GM18520 (cell line): ENCODE measurements at regions not wholly inside any gene's neighbourhood (a gene's known extent, or its start where the extent isn't known, plus 50 kb on each side); places are given as distances from the start of the nearest gene placed in this dataset.
"Not testable (repeated sequence)": the region's sequence is repeated elsewhere in the genome, so short reads cannot be mapped to it uniquely, and the experiment has no call there.

Source experiments
- ATAC-seq: cut with Tn5 transposase; IDR thresholded peaks from one replicate; pipeline ENCODE4 v1.9.1; 2021; ENCODE audit not compliant: unreplicated experiment

DNA sequence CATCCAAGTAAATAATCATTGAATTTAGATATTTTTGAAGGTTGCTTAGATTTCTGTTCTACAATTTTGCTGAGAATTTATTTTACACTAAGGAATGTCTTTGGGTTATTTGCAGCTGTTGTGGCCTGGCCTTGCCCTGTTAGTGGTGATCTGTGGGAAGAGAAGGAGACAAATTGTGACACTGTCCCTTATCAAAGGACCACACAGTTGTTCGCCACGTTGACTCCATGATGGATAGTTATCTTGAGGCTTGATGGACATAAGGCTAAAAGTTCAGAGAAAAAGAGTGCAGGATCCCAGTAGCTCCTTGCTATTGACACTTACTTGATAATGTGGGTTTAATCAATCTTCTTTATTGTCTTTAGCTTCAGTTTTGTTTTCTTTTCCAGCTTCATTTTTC, 186.6 kb upstream of the MEF2C start:
- ATAC-seq: no peak

DNA sequence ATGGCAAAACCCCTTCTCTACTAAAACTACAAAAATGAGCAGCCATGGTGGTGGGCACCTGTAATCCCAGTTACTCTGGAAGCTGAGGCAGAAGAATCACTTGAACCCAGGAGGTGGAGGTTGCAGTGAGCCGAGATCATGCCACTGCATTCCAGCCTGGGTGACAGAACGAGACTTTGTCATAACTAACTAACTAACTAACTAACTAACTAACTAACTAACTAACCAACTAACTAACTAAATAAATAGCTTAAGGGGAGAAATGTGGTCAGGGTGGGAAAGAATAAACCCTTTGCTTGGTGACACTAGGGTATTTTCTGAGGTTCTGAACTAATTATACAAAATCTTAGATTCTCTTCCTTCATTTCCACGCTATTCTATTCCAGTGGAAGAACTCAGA, 184.4 kb upstream of the MEF2C start:
- ATAC-seq: no peak

DNA sequence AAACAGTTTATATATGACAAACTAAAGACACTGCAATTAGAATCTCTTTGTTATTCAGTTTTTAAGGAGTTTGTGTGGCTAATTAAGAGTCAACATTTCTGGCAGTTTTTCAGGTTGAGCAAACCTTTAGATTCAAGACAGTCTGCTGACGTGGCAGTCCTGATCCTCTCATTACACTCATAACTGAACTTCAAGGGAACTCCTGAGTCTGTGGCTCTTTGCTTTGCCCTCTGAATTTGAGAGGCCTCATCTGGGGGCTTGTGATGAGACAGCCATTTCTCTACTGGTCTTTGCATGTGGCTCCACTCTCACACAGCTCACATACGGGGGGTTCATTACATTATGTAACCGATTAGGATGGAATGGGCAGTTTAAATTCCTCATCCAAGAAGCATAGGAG, 182.9 kb upstream of the MEF2C start:
- peak; percentile 54 for ATAC-seq

DNA sequence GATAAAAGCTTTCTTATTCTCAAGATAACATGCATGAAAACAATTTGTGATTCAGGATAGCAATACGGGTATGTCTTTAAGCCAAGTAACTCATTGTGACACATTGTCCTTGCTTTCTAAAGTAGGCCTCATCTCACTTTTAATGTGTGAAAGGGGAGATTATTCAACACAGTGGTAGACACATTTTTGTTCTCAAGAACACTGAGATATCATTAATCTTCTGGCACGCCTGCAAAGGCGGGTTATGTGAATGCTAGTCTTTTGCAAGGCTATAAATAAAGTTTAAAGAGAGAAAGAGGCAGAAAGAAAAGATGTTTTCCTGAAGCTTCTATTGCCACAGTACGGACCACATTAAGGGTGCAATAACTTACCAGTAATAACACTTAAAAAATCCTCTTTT, 181.8 kb upstream of the MEF2C start:
- no peak for ATAC-seq

DNA sequence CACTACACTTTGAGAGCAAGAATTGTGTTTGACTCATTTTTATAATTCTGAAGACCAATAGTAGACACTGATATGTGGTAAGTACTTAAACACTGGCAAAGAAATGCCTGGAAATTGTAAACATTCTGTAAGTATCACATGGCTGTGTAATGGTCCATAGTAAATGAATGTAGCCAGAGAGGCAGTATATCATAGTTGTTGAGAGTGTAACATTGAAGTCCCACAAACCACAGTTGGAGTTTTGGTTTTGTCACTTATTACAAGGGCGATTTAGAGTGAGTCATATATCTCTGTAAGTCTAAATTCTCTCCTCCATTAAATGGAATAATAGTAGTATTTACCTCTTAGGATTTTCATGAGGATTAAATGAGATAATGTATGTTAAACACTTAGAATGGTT, 181.1 kb upstream of the MEF2C start:
- ATAC-seq: peak; percentile 72

DNA sequence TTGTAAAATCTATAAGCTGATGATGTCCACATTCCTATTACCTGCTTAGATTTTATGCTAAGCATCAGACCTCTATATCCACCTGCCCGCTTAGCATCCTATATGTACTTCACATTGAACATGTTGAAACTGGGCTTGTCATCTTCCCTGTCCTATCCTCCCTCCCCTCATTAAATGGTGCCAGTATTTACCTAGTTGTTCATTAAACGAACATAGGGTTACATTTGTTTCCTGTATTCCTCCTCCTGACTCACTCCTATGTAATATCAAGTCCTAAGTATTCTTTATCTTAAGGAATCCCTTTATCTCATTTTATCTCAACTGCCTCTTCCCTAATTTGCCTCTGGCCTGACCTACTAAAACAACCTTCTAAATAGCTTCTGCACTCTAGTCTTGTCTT, 177.8 kb upstream of the MEF2C start:
- no peak for ATAC-seq

DNA sequence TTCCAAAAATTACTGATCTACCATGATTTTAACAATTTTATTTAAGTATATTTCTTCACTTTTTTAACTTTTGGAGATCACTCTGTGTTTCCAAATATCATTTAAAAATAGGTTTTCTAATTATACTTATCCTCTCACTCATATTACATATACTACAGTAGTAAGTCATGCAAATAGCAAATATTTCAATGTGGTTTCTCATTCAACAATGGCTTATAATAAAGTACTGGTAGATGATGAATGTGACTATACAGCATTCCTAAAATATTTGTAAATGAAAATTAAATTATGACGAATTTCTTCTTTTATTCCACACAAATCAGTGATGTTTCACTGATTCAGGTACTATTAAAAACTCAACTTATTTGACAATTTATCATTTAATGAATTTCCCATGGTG, 176.3 kb upstream of the MEF2C start:
- ATAC-seq: no peak

DNA sequence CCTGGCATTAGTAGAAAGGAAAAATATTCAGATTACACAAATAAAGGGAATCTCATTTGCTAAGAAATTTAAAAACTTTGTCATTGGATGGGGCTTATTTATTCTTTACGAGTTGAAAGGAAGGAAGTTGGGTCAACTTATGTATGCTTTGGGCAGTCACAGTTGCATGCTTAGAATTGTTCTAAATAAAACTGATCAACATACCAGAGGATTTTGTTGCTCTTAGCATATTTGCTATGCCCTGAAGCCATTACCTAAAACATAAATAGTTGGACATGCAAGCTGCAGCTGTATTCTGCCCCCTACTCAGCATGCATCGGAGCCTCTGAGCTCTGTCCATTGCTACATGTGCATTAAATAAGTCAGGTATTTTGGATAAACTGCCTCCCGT, 172.7 kb upstream of the MEF2C start:
- ATAC-seq: no peak

DNA sequence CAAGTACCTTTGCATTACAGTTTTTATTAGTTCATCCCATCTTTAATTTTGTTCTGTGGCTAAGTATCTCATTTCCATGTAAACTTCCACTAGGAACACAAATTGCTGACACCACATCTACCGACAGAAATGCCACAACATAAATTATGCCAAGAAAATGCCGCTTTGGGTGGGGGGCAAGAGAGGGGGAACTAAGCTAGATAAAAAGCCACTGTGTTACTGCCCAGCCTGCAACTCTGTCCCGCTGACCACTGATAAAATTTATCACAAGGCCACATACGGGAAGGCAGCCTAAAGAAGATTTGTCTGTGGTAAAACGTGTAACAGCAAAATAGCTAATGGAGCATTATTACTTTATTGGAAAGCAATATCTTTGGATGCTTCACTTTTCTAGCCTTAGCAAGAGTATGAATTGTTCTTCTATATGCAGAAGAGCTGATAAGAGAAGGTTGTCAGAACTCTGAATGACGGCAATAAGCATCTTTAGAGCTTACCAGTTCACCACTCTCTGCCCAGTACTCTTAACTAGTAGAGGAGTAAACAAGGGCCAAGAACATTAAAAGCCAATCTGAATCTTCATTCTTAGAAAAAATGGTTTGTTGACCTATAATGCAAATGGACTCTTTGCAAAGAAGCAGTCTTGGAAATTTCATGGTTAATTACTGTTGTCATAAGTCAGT, 172.2 kb upstream of the MEF2C start:
- ATAC-seq: no peak

DNA sequence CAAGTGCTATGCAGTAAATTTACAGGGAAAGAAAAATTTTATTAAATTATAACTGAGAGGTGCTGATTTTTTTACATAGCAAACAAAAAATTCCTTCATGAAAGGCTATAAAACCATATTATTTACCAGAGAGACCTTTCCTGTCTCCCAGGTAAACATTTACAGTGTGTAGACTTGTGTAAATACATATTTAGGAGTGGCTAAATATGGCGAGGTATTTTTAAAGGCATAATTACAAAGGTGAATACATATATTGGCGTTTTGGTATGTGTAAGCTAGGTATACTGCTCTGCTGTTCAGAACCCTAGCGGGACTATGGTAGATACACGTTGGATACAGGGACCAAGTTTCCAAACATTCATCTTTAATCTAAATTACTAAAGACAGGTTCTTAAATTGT, 170.6 kb upstream of the MEF2C start:
- ATAC-seq: no peak

DNA sequence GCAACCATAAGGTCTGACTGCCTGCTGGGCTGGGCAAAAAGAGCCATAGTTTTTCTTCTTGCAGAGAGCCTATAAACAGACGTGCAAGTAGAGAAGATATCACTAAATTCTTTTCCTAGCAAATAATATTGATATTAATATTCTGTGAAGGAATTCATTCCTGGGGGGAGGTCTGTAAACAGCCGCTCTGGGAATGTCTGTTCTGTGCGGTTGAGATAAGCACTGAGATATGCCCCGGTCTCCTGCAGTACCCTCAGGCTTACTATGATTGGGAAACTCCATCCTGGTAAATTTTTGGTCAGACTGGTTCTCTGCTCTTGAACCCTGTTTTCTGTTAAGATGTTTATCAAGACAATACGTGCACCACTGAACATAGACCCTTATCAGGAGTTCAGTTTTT, 167.1 kb upstream of the MEF2C start:
- ATAC-seq: not testable (repeated sequence)

DNA sequence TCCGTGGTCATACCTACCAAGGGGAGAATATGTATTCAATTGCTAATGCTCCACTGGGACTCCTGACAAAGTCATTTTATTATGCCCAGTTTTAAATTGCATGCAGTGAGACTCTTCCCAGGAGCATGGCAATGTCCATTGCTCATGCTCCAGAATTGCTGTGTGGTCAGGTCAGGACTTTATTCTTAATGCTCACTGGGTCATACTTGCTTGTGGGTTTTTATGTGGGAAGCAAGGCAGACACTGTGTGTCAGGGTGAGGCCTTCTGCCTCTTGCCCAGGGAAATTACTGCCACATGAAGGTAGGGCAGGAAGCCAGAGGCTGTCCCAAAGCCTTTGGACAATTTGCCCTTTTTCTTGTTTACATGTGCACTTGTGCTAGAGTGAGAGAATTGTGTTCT, 164.6 kb upstream of the MEF2C start:
- no peak for ATAC-seq

DNA sequence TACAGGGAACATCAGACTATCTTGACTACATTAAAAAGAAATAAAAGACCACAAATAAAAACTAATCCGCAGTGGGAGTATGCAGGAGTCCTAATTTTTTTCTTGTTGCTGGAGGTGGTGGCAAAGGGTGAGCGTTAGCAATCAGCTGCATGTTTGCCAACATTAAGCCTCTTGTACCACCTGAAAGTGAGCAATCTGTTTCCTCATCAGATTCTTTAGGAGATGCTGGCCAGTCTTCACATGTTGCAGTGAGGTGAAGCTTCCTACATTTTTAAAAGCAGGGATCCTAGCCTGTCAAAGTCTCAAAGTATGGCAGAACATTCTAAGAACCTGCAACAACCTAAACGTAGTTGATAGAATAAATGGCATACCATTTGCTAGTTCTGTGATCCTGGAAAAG, 162.2 kb upstream of the MEF2C start:
- ATAC-seq: no peak

DNA sequence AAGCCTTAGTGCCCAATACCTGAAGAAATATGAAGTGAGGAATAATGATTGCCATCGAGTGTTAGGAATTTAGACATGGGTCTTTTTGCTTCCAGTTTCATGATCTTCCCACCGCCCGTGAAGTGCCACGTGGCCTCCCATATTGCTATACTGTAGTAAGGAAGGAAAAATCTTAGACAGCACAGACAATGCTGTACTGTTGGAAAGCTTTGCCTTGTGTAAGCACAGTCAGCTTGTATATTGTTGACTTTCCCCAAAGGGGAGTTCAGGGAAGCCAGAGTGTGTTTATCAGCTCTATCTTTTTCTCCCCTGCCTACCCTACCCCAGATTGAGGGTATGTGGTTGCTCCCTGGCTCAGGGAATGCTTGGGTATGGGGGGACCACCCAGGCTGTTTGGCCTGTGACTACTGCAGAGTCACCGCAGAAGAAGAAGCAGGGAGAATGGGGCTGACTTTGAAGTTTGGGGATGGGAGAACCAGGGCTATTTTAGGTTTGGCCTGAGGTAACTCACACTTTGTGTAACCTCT, 161.8 kb upstream of the MEF2C start:
- no peak for ATAC-seq

DNA sequence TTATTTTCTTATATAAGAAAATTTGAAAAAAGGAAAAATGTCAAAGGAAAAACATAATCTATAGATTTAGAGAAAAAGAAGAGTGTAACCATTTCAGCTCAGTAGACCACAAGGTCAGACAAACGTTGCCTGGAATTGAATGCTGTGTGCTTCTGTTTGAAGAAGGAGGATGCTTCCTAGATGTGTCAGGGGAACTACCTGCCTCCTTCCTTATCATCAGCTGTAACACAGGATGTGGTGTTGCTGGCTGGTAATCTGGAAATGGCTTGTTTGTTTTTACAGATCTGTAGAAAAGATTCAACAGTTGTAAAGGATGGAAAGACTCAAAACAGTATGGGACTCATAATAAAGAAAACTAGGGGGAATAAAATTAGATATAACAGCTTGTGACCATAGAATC, 160.7 kb upstream of the MEF2C start:
- ATAC-seq: peak; percentile 52

DNA sequence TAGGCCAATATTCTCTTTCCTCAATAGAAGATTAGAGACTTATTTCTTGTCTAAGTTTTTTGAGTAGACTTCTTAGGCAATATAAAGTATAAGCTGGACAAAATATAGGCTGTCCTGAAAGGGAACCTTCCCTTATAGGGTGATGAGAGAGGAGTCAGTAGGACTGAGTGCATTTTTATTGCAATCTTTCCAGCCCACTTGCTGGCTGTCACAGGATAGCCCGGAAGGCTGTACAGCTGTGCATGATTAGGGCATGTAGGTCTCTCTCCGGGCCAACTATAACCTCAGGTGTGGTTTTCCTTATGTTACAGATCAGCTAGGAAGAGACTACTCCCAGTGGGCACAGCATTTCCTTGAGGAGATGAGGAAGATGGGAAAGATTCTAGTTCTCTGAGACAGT, 159.8 kb upstream of the MEF2C start:
- ATAC-seq: no peak

DNA sequence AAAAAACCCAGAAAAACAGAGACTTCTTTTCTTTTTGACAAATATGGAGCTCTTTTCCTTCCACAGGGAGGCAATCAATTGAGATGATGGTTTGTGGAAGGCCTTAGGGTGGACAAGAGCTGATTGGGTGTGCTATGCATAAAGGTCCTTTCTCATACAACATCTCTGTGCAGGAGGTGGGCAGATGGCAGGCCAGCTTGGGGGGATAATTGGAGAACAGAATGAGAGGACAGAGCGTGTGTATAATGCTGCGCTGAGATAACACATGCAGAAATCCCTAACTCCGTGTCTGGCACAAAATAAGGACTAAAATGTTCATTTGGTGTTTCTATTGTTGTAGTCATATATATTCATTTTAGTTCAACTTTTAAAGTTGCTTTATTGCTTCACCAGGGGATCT, 159.0 kb upstream of the MEF2C start:
- ATAC-seq: no peak

DNA sequence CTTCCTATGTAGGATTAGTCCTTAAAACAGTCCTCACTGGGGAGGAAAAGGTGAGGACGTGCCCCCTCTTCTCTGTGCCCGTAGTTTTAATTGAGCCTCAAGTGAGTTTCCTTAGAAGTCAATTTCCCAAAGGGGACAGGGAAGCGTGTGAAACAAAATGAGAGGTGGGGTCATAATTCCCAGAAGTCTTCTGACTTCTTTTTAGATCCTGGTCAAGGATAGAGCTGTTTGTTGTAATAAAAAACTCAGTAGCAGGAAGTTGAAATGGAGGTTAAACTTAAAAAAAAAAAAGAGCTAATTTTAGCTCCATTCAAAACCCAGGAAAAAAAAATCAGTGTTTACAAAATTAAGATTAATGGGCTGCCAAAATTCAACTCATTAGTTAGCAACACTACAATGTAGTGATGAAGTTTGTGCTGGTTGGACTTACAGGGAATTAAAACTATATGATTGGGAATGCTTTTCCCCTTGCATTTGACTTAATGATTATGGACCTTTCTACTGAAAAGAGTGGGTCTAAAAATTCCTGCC, 158.3 kb upstream of the MEF2C start:
- ATAC-seq: no peak

DNA sequence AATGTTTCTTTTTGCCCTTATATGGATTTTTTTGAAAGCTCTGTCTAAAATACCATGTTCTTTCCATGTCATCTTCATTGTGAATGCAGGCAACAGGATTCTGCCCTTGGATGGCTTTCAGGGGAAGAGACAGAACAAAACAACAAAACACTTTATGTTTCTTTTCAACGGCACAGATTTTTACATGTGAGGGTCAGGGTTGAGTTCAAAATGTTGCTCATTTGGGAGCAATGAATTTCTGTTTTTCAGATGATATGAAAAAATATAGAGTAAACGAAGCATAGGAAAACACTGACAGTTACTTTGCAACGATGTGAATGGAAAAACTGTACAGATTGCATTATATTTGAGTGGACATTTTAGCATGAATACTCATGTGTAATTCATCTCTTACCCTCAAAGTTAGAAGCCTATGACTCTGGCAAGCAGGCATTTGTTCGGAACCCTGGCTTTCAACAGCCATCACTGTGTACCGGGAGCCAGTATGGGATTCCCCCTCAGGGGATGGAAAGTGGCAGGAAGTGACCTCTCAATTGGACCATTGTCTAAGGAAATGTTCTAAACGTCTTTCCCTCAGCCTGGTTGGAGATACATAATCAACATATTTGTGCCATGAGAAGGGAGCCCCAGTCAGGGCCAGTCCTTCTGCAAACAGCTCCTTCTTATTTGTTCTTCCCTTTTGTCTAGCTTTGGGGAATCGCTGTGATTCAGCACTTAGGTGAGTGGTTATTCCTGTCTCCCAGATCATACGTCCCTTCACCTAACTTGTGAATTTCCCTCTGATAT, 153.9 kb upstream of the MEF2C start:
- ATAC-seq: no peak

DNA sequence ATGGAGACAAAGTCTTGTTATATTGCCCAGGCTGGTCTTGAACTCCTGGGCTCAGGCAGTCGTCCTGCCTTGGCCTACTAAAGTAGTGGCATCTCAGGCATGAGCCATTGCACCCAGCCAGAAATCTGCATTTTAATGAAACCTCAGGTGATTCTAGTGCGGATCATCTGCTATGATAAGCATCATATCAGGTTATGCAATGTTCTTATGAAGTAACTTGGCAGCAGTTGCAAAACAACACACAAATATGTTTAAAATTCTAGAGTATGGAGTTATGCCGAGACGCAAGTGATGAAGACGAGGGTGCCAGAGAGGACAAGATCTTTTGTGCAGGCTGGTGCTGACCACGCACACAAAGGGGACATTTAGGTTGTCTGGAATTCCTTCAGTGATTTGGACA, 153.2 kb upstream of the MEF2C start:
- ATAC-seq: no peak

DNA sequence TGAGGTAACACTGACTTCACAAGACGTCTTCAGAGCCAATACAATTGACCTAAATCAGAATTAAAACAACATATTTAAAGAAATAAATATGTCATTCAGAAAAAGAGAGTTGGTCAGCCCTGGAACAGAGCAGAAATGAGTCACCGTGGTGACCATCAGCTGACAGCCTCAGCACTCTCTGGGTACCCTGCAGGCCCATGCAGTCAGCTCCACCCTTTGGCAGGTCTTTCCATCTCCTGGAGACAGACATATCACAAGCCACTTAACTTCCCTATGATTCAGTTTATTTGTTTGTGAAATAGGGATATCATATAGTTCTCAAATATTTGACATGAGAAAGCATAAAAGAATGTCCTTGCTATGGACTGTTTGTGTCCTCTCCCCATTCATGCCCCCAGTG, 151.6 kb upstream of the MEF2C start:
- ATAC-seq: no peak

DNA sequence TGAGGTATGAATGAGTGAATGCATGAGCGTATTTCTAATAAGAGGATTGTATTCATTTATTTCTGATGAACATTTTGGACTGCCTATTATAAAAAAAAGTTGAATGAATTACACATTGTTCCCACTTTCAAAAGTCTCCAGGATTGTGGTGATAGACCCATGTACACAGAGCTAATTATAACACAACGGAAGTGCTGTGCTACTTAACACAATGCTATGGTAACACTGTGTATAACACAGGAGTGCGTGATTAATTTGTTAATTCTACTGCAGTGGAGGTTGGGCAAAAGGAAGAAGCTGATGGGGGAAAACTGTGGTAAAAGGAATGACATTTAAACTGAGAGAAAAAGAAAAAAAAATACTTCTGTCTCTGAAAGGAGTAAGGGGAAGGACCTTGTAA, 147.8 kb upstream of the MEF2C start:
- no peak for ATAC-seq
